ENCODE measurements at regions not wholly inside any gene's neighbourhood (a gene's known extent, or its start where the extent isn't known, plus 50 kb on each side); places are given as distances from the start of the nearest gene placed in this dataset.

GRCh38 chr6:14721103-14721758, 524.6 kb upstream of the JARID2 start:
- Histone ChIP-seq H3K27me3 (ENCODE audit: low read depth) (no peaks in the 10 kb centered on the region), H3K9me3 (replicated peaks) (no peaks in the 10 kb centered on the region), H3K27ac (replicated peaks) (peak overlapping the region; percentile 35), H3K4me1 (peaks cover 41% of the 10 kb centered on the region), H3K4me3 (no peak overlapping the region), H3K36me3 (no peaks in the 10 kb centered on the region)
- intact Hi-C loops (cut with micrococcal nuclease) = no loop called here
- DNase-seq = no peak
- no peak for TF ChIP-seq CTCF (IDR thresholded peaks at IDR 0.05; ENCODE audit: borderline replicate concordance)

GRCh38 chr6:14722001-14722562, 523.8 kb upstream of the JARID2 start:
- TF ChIP-seq CTCF (IDR thresholded peaks at IDR 0.05; ENCODE audit: borderline replicate concordance) = no peak
- H3K27me3 ChIP-seq (ENCODE audit: low read depth) = no peaks in the 10 kb centered on the region
- no peak for DNase-seq
- H3K4me1 ChIP-seq = peaks cover 37% of the 10 kb centered on the region
- H3K4me3 ChIP-seq = no peak overlapping the region
- no peaks in the 10 kb centered on the region for H3K9me3 ChIP-seq (replicated peaks)
- intact Hi-C loops (cut with micrococcal nuclease) = no loop called here
- H3K36me3 ChIP-seq = no peaks in the 10 kb centered on the region
- H3K27ac ChIP-seq (replicated peaks) = no peak overlapping the region

- Histone ChIP-seq H3K4me3 (no peak overlapping the region), H3K27ac (replicated peaks) (no peak overlapping the region), H3K4me1 (peaks cover 31% of the 10 kb centered on the region), H3K9me3 (replicated peaks) (no peaks in the 10 kb centered on the region), H3K27me3 (ENCODE audit: low read depth) (no peaks in the 10 kb centered on the region), H3K36me3 (no peaks in the 10 kb centered on the region)
- no peak for DNase-seq
- intact Hi-C loops (cut with micrococcal nuclease) = no loop called here
- TF ChIP-seq CTCF (IDR thresholded peaks at IDR 0.05; ENCODE audit: borderline replicate concordance) = no peak
These were observed 523.2 kb upstream of the JARID2 start for GRCh38 chr6:14722704-14723103.

- H3K36me3 ChIP-seq = no peaks in the 10 kb centered on the region
- H3K4me1 ChIP-seq = peaks cover 28% of the 10 kb centered on the region
- no peak overlapping the region for H3K4me3 ChIP-seq
- H3K27me3 ChIP-seq (ENCODE audit: low read depth) = no peaks in the 10 kb centered on the region
- no peaks in the 10 kb centered on the region for H3K9me3 ChIP-seq (replicated peaks)
- H3K27ac ChIP-seq (replicated peaks) = no peak overlapping the region
- DNase-seq = no peak
- intact Hi-C loops (cut with micrococcal nuclease) = no loop called here
- TF ChIP-seq CTCF (IDR thresholded peaks at IDR 0.05; ENCODE audit: borderline replicate concordance) = no peak
These were observed 522.3 kb upstream of the JARID2 start for GRCh38 chr6:14723535-14724086.

GRCh38 chr6:14724549-14724948, 521.3 kb upstream of the JARID2 start:
- no peak overlapping the region for H3K27ac ChIP-seq (replicated peaks)
- TF ChIP-seq CTCF (IDR thresholded peaks at IDR 0.05; ENCODE audit: borderline replicate concordance) = no peak
- no peaks in the 10 kb centered on the region for H3K9me3 ChIP-seq (replicated peaks)
- no peak overlapping the region for H3K4me3 ChIP-seq
- H3K4me1 ChIP-seq = peaks cover 21% of the 10 kb centered on the region
- intact Hi-C loops (cut with micrococcal nuclease) = no loop called here
- no peak for DNase-seq
- no peaks in the 10 kb centered on the region for H3K36me3 ChIP-seq
- no peaks in the 10 kb centered on the region for H3K27me3 ChIP-seq (ENCODE audit: low read depth)
